ENCODE measurements at regions not wholly inside any gene's neighbourhood (a gene's known extent, or its start where the extent isn't known, plus 50 kb on each side); places are given as distances from the start of the nearest gene placed in this dataset.
"Not testable (repeated sequence)": the region's sequence is repeated elsewhere in the genome, so short reads cannot be mapped to it uniquely, and the experiment has no call there.

DNA sequence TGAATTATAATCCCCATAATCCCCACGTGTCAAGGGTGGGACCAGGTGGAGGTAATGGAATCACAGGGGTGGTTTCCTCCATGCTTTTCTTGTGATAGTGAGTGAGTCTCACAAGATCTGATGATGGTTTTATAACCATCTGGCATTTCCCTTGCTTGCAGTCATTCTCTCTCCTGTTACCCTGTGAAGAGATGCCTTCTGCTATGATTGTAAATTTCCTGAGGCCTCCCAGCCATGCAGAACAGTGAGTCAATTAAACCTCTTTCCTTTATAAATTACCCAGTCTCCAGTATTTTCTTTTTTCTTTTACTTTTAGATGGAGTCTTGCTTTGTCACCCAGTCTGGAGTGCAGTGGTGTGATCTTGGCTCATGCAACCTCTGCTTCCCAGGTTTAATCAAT, 182.7 kb upstream of the SEMA6A start:
- DNase-seq, result no peak

DNA sequence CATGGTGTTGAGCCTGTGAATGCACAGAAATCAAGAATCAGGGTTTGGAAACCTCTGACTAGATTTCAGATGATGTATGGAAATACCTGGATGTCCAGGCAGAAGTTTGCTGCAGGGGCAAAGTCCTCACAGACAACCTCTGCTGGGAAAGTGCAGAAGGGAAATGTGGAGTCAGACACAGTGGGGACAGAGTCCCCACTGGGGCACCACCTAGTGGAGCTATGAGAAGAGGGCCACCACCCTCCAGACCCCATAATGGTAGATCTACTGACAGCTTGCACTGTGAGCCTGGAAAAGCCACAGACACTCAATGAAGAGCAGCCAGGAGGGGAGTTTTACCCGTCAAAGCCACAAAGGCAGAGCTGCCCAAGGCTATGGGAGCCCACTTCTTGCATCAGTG, 181.9 kb upstream of the SEMA6A start:
- DNase-seq, result no peak

DNA sequence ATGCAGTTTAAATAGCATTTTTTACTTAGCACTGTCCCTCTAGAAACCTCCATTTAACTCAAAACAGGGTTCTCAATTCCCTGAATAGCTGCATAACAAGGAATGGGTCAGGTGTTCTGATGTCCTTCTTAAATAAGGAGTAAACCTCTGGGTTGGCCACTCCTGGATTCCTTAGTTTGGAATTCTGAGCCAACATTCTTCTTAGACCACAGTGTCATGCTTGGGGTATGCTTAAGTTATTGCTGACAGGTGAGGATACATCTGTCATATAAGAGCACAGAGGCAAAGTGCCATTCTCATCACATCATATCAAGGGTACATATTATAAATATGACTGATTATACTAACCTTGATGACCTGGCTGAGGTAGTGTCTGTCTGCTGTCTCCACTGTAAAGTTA, 179.9 kb upstream of the SEMA6A start:
- DNase-seq, result no peak

DNA sequence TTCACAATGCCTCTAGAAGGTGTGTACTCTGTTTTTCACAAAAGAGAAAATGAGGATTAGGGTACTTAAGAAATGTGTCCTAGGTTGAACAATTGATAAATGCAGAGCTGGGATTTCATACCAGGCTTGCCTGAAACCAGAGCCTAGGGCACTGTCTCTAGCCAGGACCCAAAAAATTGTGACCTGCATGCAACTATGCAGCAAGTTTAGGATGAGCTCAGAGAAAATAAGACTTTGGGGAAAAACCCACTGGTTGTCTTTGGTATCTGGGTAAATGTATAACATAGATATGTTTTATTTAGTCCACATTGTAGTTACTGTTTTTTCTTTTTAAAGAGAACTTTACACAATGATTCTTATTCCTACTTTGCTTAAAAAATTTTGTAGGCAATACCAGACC, 177.1 kb upstream of the SEMA6A start:
- DNase-seq, result no peak

GRCh38 chr5:116750631-116751580, 176.3 kb upstream of the SEMA6A start:
- no peak for DNase-seq

- DNase-seq, result no peak
These were observed 173.3 kb upstream of the SEMA6A start for GRCh38 chr5:116747881-116748280.

GRCh38 chr5:116746668-116747067, 172.0 kb upstream of the SEMA6A start:
- no peak for DNase-seq

GRCh38 chr5:116740771-116741170, 166.1 kb upstream of the SEMA6A start:
- DNase-seq, result no peak

DNA sequence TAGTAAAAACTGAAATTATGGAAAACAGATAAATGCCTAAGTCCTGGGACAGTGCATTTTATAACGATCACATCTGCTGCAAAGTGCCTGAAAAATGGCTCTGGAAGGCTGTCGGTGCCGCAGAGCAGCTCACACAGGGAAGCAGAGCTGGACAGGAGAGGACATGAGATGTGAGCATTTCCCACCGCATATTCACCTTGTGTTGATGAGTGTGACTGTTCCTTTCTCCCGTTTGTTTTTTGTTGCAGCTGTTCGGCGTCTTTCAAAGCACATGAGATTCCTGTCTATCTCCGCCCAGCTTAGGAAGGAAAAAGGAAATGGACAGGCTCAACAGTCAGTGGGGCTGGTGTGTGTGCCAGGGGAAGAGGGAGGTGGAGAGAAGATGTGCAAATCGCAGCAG, 164.9 kb upstream of the SEMA6A start:
- no peak for DNase-seq

DNA sequence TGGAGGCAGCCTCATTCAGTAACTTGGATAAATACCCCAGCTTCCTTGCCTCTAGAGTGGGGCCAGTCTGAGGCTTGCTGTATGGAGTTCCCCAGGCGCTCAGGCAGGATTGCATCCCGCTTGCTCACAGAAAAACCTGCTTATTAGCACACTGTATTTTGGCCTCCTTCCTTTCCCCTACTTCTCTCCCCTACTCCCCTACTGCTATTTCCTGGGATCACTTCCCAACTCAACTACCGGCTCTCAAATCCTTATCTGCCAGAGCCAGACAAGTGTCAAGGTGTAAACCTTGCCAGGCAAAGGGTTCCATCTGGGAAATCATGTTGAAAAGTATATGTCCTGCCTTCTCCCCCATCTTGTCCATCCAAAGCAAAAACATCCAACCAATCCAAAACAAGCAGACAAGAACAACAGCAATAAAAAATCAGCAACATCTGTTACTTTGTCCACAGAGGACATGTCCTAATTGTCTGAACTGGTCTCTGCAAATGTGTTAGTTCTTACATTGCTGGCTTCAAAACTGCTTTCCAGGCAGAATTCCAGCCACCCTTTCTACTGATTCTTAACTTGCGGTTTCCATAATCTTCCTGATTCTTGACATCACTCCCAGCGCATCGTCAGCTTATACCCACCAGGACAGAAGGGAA, 164.1 kb upstream of the SEMA6A start:
- no peak for DNase-seq

- DNase-seq, result no peak
These were observed 163.6 kb upstream of the SEMA6A start for GRCh38 chr5:116738239-116738614.

- no peak for DNase-seq
These were observed 162.0 kb upstream of the SEMA6A start for GRCh38 chr5:116736671-116737070.

GRCh38 chr5:116733991-116734975, 159.7 kb upstream of the SEMA6A start:
- DNase-seq, result no peak

- DNase-seq, result no peak
These were observed 158.0 kb upstream of the SEMA6A start for GRCh38 chr5:116732591-116732990.

GRCh38 chr5:116731432-116731831, 156.8 kb upstream of the SEMA6A start:
- no peak for DNase-seq

DNA sequence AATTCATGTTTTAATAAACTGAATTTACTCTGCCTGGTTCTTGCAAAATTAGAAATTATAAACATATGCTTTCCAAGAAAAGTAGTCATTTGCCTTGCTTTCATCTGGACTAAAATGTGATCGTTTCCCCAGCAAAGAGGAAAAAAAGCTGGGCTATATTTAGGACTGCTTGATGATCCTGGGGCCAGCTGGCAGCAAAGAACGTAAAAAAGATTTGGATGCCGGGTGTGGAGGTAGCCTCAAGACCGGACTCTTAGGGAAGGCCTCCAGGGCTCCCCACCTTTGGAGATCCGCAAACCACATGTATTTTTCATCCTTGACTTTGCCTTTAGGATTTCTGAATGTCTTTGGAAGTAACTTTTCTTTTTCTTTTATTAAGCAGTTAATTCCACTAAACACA, 156.1 kb upstream of the SEMA6A start:
- no peak for DNase-seq

DNA sequence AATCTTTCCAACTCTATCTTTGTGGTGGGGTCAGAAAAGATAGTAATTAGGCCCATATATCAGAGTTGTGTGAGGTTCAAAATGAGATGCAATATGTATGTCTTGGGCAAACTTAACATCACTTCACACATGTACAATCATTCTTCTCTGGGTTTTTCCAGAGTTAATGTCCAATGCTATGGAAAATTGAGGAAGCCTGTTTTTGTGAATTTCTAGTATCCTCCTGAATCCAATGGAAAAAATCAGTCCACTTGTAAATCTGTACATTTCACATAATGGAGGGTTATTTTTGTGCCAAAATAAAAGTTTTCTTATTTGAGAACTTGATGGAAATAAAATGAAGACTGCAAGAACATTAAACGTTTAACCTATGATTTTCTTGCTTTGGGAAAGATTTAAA, 155.6 kb upstream of the SEMA6A start:
- no peak for DNase-seq

DNA sequence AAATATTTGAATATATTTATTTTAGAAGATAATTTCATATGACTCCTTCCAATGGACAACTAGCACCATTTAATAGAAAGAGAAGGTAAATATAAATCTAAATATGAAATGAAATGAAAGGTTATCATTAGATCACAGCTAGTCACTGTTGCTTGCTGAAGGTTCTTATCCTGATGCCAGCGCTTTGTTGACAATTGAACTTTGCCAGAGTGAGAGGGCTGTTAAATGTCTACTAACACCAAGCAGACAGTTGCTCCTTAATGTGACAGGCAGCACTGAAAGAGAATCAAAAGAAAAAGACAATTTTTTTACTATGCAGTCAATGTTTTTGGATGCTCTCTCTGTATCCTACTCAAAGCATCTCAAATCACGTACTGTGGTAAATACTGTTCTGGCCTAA, 152.6 kb upstream of the SEMA6A start:
- no peak for DNase-seq

DNA sequence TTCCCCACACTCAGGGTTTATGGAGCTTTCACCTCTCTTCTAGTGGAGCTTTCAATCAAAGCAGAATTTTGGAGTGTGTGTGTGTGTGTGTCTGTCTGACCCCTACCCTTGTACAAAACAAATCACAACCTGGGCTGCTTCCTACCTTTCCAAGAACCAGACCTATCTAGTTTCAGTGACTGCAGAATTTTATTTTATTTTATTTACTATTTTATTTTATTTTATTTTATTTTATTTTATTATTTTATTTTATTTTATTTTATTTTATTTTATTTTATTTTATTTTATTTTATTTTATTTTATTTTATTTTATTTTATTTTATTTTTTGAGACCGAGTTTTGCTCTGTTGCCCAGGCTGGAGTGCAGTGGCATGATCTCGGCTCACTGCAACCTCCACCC, 151.6 kb upstream of the SEMA6A start:
- DNase-seq, result not testable (repeated sequence)

DNA sequence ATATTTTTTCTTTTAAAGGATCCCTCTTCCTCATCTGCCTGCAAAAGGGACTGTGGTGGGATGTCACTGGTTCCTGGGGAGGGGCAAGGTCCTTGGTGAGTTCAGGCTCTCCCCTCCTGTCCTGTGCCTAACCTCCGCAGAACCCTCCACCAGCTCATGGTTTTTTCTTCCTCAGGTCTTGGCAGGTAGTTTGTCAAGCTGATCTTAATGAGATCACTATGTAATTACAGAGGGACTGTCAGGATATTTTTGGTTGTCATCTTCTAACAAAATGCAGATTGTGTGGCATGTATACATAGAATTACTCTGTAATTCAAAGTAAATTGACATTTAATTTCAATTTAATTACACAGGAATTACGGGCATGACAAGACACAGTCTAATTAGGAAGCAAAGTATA, 150.3 kb upstream of the SEMA6A start:
- no peak for DNase-seq

DNA sequence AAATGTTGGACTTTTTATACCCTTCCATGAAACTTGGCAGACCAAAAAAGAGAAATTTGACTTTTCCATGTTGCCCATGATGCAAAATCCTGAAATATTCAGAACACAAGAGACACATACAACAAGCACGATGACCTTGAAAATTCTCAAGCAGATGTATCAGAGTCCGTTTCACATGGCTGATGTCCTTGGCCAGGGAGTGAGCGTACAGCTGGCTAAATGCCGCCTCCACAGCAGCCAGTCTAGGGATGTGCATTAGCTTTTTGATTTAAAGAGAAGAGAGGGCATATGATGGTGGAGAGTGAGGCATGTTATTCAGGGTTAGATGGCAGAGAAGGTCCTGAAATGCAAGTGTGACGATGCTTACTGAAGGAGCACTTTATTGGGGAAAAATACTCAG, 148.0 kb upstream of the SEMA6A start:
- no peak for DNase-seq

DNA sequence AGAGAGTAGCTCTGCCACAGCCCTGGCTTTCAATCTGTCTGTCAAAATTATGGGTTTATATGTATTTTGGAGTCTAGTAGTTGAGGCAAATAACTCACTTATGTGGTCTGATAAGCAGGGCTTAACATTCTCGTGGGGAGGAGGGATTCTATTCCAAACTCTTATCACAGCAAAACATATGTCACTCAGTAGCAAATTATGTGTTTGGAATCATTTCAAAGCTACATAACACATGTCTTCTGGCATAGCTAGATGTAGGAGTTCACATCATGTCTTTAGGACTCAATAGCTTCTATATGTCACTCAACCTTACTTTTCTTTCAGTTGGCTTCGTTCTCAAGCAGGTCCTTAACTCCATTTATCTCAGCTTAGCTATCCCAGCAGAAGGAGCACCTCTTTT, 144.5 kb upstream of the SEMA6A start:
- DNase-seq, result no peak

DNA sequence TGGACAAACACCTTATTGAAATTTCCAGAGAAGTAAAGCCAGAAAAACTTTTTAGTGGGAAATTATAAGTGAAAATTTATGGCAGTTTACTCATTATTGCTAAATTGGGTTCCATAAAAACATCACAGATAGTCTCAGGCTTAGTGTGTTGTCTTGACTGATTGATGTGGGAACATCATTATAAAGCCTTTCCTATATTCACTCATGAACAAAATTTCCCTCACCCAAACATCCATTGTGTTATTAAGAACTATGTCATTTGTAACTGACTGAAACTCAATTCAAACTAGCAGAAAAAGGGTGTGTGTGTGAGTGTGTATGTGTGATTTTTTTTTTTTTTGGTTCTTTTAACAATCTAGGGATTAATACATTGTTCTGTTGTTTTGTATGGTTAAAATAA, 143.7 kb upstream of the SEMA6A start:
- no peak for DNase-seq

All from T-helper 9 cell (primary cell).